Esophagus mucosa (tissue), 1 donor: ENCODE measurements at regions not wholly inside any gene's neighbourhood (a gene's known extent, or its start where the extent isn't known, plus 50 kb on each side); places are given as distances from the start of the nearest gene placed in this dataset.
"Not testable (repeated sequence)": the region's sequence is repeated elsewhere in the genome, so short reads cannot be mapped to it uniquely, and the experiment has no call there.

Source experiments
- ATAC-seq: fragments of 200-7000 bp; cut with Tn5 transposase; one replicate; pipeline ENCODE4 v1.9.1; 2020
- donor health status: DM: yes; HTN: yes; CAD: no.

GRCh38 chr22:22810471-22810870, 77.1 kb upstream of the IGLL5 start:
- peak; percentile 11 for ATAC-seq

GRCh38 chr22:22811016-22812009, 76.3 kb upstream of the IGLL5 start:
- no peak for ATAC-seq

DNA sequence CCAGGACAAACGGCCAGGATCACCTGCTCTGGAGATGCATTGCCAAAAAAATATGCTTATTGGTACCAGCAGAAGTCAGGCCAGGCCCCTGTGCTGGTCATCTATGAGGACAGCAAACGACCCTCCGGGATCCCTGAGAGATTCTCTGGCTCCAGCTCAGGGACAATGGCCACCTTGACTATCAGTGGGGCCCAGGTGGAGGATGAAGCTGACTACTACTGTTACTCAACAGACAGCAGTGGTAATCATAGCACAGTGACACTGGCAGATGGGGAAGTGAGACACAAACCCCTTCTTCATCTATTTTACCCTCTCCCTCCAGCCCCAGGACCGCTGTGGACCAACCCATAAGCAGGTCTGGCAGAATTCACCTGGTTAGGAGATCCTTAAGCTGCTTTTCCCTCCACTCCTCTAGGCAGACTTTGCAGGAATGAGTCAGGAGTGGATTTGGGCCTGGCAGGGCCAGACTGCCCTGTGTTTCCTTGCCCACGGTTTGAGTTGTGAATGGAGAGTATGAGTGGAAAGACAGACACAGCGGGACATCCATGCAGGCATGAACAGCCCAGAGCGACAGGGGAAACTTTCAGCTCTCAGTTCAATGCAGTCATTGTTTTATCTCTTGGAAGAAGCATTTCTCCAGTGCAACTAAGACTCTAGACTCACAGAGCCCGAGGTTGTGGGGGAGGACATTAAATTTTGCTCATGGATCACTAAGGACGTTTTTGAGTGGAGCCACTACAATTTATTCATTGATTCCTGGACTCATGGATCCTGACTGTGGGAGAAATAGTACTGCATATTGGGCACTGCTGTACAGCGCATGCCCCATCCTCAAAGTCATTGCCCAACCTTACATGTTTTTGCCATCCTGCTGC, 75.3 kb upstream of the IGLL5 start:
- no peak for ATAC-seq

- no peak for ATAC-seq
Observed at GRCh38 chr22:22813126-22814075, 74.2 kb upstream of the IGLL5 start.

GRCh38 chr22:22814666-22815396, 72.8 kb upstream of the IGLL5 start:
- no peak for ATAC-seq

- ATAC-seq: no peak
Observed at GRCh38 chr22:22815397-22816170, 72.0 kb upstream of the IGLL5 start.

DNA sequence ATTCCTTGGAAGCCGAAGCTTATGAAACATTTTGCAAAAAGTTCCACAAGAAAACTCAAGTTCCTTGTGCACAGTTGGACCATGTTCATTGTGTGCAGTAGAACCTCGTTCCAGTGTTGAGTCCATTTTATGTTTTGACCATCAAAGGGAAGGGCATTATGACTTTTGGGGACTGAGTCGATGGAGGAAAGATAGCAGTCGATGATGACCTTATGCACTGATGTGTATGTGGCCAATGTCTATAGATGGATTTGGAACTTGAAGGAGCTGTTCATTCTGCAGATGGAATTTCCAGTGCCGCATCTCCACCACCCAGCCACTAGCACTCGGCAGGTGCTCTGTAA, 71.5 kb upstream of the IGLL5 start:
- no peak for ATAC-seq

GRCh38 chr22:22816766-22817410, 70.7 kb upstream of the IGLL5 start:
- no peak for ATAC-seq

DNA sequence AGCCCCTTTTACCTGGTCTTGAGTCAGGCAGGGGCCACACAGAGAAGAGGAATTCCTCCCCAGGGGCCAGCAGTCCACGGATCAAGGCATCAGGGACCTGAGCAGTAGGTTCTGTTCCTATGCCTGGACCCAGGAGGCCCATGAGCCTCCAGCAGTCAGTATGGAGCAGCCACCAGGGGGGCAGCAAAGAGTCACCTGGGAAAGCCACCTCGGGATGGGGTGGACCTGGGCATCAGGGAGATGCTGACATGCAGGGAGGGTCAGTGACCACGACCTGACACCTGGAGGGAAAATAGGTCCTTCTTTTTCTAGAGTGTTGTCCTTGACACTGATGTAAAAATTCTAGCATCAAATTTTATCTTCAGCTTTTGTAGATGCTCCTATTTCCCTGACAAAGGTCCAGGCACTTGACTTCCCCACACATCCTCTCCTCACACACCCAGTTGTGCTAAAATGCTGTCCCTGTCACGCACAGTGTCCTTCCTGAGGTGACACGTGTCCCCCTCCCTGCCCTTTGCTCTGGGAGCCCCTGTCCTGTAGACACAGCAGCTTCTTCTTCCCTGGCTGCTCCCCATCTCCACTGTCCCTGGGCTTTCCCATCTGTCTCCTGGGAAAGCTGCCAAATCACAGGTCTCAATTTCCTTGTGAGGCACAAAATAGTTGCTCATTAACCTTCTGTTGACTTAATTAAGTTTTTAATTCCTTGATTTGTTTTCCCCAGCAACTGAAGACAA, 70.0 kb upstream of the IGLL5 start:
- no peak for ATAC-seq

- no peak for ATAC-seq
Observed at GRCh38 chr22:22818202-22818538, 69.4 kb upstream of the IGLL5 start.

DNA sequence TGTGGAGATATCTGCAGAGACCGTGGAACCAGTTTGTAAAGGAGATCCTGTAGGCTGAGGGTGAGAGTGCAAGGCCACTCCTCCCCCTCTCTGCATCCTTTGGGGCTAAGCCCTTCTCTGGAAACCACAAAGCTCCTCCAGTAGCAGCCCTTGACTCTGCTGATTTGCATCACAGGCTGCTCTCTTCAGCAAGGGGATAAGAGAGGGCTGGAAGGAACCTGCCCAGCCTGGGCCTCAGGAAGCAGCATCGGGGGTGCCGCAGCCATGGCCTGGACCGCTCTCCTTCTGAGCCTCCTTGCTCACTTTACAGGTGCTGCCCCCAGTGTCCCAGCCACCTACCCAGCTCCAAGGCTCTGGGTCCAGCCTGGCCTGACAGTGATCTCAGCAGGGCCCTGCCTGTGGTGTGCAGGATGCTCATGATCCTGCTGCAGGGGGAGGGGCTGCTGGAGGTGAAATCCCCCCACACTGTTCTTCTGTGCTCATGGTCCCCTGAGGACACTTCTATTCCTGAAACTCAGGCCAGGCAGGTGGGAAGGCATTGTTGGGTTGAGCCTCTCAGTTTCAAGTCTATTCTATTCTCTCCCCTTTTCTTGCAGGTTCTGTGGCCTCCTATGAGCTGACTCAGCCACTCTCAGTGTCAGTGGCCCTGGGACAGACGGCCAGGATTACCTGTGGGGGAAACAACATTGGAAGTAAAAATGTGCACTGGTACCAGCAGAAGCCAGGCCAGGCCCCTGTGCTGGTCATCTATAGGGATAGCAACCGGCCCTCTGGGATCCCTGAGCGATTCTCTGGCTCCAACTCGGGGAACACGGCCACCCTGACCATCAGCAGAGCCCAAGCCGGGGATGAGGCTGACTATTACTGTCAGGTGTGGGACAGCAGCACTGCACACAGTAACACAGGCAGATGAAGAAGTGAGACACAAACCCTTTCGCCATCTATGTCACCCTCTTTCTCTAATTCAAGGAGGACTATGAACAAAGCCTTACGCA, 68.5 kb upstream of the IGLL5 start:
- no peak for ATAC-seq

DNA sequence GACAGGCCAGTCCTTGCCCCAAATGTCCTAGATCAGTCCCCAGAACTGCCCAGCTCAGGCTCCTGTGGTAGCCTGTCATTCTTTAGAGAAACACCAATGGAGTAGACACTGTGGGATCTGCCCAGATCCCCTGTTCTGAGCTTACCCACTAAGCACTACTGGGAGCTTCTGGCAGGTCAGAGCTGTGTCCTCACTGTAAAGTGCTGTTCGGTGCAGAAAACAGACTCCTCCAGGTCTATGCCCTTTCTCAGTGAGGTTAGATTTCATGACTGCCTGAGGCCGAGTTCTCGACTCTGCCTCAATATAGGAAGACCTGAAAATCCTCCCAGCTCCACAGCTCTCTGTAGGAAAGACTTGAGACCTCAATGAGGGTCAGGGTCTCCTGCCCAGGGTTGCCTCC, 67.5 kb upstream of the IGLL5 start:
- no peak for ATAC-seq

- no peak for ATAC-seq
Observed at GRCh38 chr22:22820626-22821025, 67.0 kb upstream of the IGLL5 start.

- no peak for ATAC-seq
Observed at GRCh38 chr22:22821340-22821739, 66.3 kb upstream of the IGLL5 start.

GRCh38 chr22:22822106-22822505, 65.5 kb upstream of the IGLL5 start:
- no peak for ATAC-seq

DNA sequence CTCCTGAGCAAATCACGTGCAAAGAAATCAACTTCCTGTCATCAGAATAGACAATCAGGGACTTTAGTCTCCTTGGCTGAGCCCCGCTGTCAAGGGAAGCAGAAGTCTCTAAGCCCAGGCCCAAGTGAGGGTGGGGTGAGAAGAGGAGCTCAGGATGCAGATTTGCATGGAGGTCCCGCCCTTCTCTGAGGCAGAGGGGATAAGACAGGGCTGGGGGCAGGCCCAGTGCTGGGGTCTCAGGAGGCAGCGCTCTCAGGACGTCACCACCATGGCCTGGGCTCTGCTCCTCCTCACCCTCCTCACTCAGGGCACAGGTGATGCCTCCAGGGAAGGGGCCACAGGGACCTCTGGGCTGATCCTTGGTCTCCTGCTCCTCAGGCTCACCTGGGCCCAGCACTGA, 65.1 kb upstream of the IGLL5 start:
- not testable (repeated sequence) for ATAC-seq

DNA sequence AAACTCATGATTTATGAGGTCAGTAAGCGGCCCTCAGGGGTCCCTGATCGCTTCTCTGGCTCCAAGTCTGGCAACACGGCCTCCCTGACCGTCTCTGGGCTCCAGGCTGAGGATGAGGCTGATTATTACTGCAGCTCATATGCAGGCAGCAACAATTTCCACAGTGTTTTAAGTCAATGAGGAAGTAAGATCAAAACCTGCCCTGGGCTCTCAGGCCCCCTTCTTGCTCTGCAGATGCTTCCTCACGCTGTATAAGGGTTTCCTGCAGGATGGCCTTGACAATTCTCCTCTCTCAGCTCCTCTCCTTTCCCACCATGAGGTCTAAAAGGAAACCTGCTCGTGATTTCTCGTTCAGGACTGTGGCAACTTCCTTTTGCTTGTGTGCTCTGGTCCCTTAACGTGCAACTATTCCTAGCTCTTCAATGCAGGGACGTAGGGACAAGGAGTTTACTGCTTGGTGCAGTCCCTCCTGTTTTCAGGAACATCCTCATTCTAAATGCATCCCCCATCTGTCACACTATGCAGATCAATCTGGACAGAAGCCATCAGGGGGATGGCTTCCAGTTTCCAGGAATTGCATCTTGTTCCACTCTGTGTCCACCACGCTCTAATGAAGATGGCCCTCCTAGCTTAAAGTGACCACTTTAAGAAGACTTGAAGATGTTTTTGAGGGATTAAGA, 64.3 kb upstream of the IGLL5 start:
- ATAC-seq: no peak
